GM18511 (cell line): ENCODE measurements at regions not wholly inside any gene's neighbourhood (a gene's known extent, or its start where the extent isn't known, plus 50 kb on each side); places are given as distances from the start of the nearest gene placed in this dataset.

Experiments
- ATAC-seq: cut with Tn5 transposase; IDR thresholded peaks from one replicate; pipeline ENCODE4 v1.9.1; 2021; ENCODE audit warnings: mild to moderate bottlenecking, moderate library complexity; ENCODE audit not compliant: unreplicated experiment

- no peak for ATAC-seq
These were observed 71.5 kb upstream of the PTGFR start for GRCh38 chr1:78419309-78419708.

- no peak for ATAC-seq
These were observed 70.6 kb upstream of the PTGFR start for GRCh38 chr1:78420181-78420580.

- no peak for ATAC-seq
These were observed 70.1 kb upstream of the PTGFR start for GRCh38 chr1:78420688-78421087.

- ATAC-seq: no peak
These were observed 66.1 kb upstream of the PTGFR start for GRCh38 chr1:78424720-78425119.

- no peak for ATAC-seq
These were observed 64.4 kb upstream of the PTGFR start for GRCh38 chr1:78426408-78426807.

- no peak for ATAC-seq
These were observed 63.3 kb upstream of the PTGFR start for GRCh38 chr1:78427506-78427905.

- no peak for ATAC-seq
These were observed 58.8 kb upstream of the PTGFR start for GRCh38 chr1:78432016-78432415.

GRCh38 chr1:78434351-78434750, 56.4 kb upstream of the PTGFR start:
- no peak for ATAC-seq

- no peak for ATAC-seq
These were observed 53.8 kb upstream of the PTGFR start for GRCh38 chr1:78436961-78437360.

- no peak for ATAC-seq
These were observed 53.4 kb upstream of the PTGFR start for GRCh38 chr1:78437396-78437795.

- ATAC-seq: no peak
These were observed 52.8 kb upstream of the PTGFR start for GRCh38 chr1:78437941-78438340.

- ATAC-seq: no peak
These were observed 50.4 kb upstream of the PTGFR start for GRCh38 chr1:78440381-78440793.
